ENCODE measurements at regions not wholly inside any gene's neighbourhood (a gene's known extent, or its start where the extent isn't known, plus 50 kb on each side); places are given as distances from the start of the nearest gene placed in this dataset.
"Not testable (repeated sequence)": the region's sequence is repeated elsewhere in the genome, so short reads cannot be mapped to it uniquely, and the experiment has no call there.

GRCh38 chr7:115338016-115338415 is 416.1 kb downstream of the MDFIC start:
- no peak for DNase-seq

GRCh38 chr7:115332691-115333090 is 410.8 kb downstream of the MDFIC start:
- DNase-seq: no peak

- DNase-seq: no peak
These were observed 407.1 kb downstream of the MDFIC start for GRCh38 chr7:115329006-115329405.

GRCh38 chr7:115328018-115328417 is 406.1 kb downstream of the MDFIC start:
- DNase-seq: no peak

- DNase-seq: no peak
These were observed 405.4 kb downstream of the MDFIC start for GRCh38 chr7:115327326-115327725.

GRCh38 chr7:115319541-115319940 is 397.6 kb downstream of the MDFIC start:
- no peak for DNase-seq

GRCh38 chr7:115310316-115310715 is 388.4 kb downstream of the MDFIC start:
- DNase-seq: not testable (repeated sequence)

- no peak for DNase-seq
These were observed 384.7 kb downstream of the MDFIC start for GRCh38 chr7:115306586-115306985.

- DNase-seq: no peak
These were observed 378.5 kb downstream of the MDFIC start for GRCh38 chr7:115300231-115300870.

- no peak for DNase-seq
These were observed 377.6 kb downstream of the MDFIC start for GRCh38 chr7:115299397-115300037.

GRCh38 chr7:115297656-115298055 is 375.8 kb downstream of the MDFIC start:
- no peak for DNase-seq

- no peak for DNase-seq
These were observed 371.8 kb downstream of the MDFIC start for GRCh38 chr7:115293628-115294240.

GRCh38 chr7:115292381-115292780 is 370.5 kb downstream of the MDFIC start:
- no peak for DNase-seq

- DNase-seq: no peak
These were observed 368.1 kb downstream of the MDFIC start for GRCh38 chr7:115289971-115290370.

- no peak for DNase-seq
These were observed 354.9 kb downstream of the MDFIC start for GRCh38 chr7:115276791-115277190.

GRCh38 chr7:115273855-115274254 is 352.0 kb downstream of the MDFIC start:
- not testable (repeated sequence) for DNase-seq

- no peak for DNase-seq
These were observed 351.4 kb downstream of the MDFIC start for GRCh38 chr7:115273139-115273772.

GRCh38 chr7:115271332-115272235 is 349.7 kb downstream of the MDFIC start:
- DNase-seq: no peak

GRCh38 chr7:115269486-115269885 is 347.6 kb downstream of the MDFIC start:
- no peak for DNase-seq

GRCh38 chr7:115267503-115267902 is 345.6 kb downstream of the MDFIC start:
- DNase-seq: no peak

- no peak for DNase-seq
These were observed 338.5 kb downstream of the MDFIC start for GRCh38 chr7:115260381-115260780.

GRCh38 chr7:115252461-115252860 is 330.6 kb downstream of the MDFIC start:
- DNase-seq: no peak

- DNase-seq: no peak
These were observed 327.2 kb downstream of the MDFIC start for GRCh38 chr7:115249080-115249479.
